Endodermal cell (in vitro differentiated cells): ENCODE measurements at regions not wholly inside any gene's neighbourhood (a gene's known extent, or its start where the extent isn't known, plus 50 kb on each side); places are given as distances from the start of the nearest gene placed in this dataset.

Experiments
- DNase-seq: peaks from one replicate; pipeline ENCODE4 v3.0.0-alpha.2; 2017
- H3K27ac ChIP-seq: 2 replicates; pipeline ENCODE4 v1.5.1; 2013; ENCODE audit warnings: mild to moderate bottlenecking, low read depth, low read length, moderate library complexity
- H3K27me3 ChIP-seq: 2 replicates; pipeline ENCODE4 v1.6.1; 2013; ENCODE audit warnings: mild to moderate bottlenecking, low read length, moderate library complexity; ENCODE audit not compliant: insufficient read depth, control insufficient read depth, poor library complexity, severe bottlenecking
- H3K36me3 ChIP-seq: 2 replicates; pipeline ENCODE4 v1.7.0; 2013; ENCODE audit warnings: mild to moderate bottlenecking, low read length, moderate library complexity; ENCODE audit not compliant: control insufficient read depth, insufficient read depth
- H3K4me1 ChIP-seq: one replicate; pipeline ENCODE4 v1.7.0; 2013; ENCODE audit warnings: low read length; ENCODE audit not compliant: control insufficient read depth, insufficient read depth
- H3K4me3 ChIP-seq: 2 replicates; pipeline ENCODE4 v1.5.1; 2013; ENCODE audit warnings: mild to moderate bottlenecking, low read length, moderate library complexity
- H3K9ac ChIP-seq: 2 replicates; pipeline ENCODE4 v1.6.1; 2013; ENCODE audit warnings: mild to moderate bottlenecking, low read length, moderate library complexity; ENCODE audit not compliant: poor library complexity, severe bottlenecking; ENCODE audit errors: extremely low read depth
- H3K9me3 ChIP-seq: 2 replicates; pipeline ENCODE4 v1.6.1; 2013; ENCODE audit warnings: mild to moderate bottlenecking, low read length, moderate library complexity; ENCODE audit not compliant: control insufficient read depth
- H3K27ac Mint-ChIP-seq: 2 replicates; pipeline ENCODE4 v1.8.0; 2020; ENCODE audit warnings: mixed read lengths
- H3K27me3 Mint-ChIP-seq: 2 replicates; pipeline ENCODE4 v1.8.0; 2021; ENCODE audit warnings: mild to moderate bottlenecking, mixed read lengths; ENCODE audit not compliant: insufficient read depth
- H3K36me3 Mint-ChIP-seq: 2 replicates; pipeline ENCODE4 v1.8.0; 2020; ENCODE audit warnings: low read depth, mixed read lengths
- H3K4me1 Mint-ChIP-seq: 2 replicates; pipeline ENCODE4 v1.8.0; 2020; ENCODE audit warnings: mixed read lengths
- H3K4me3 Mint-ChIP-seq: 2 replicates; pipeline ENCODE4 v1.8.0; 2020; ENCODE audit warnings: mild to moderate bottlenecking, moderate library complexity, mixed read lengths
- H3K9me3 Mint-ChIP-seq: 2 replicates; pipeline ENCODE4 v1.8.0; 2020; ENCODE audit warnings: mild to moderate bottlenecking, mixed read lengths
- CTCF ChIP-seq: fragments of 200-600 bp; sonication (generic); conservative IDR thresholded peaks from 2 replicates; pipeline ENCODE4 v1.5.0; 2021; ENCODE audit warnings: antibody characterized with exemption, mild to moderate bottlenecking
- WGBS, 2 experiments: methylation state at CpG; one replicate each; pipeline versions ENCODE4 v1.1.5 to v1.1.7; 2013; ENCODE audit warnings: missing lambda C conversion rate in 2 of 2, mixed read lengths in 1 of 2; ENCODE audit not compliant: insufficient coverage in 1 of 2, insufficient read length in 1 of 2; 5-methylcytosine and 5-hydroxymethylcytosine counted together

- Histone ChIP-seq H3K4me3 (no peak overlapping the region), H3K9ac (no peak overlapping the region), H3K9me3 (peaks cover 45% of the 10 kb centered on the region), H3K4me1 (no peaks in the 10 kb centered on the region), H3K27me3 (no peaks in the 10 kb centered on the region), H3K27ac (no peak overlapping the region), H3K36me3 (no peaks in the 10 kb centered on the region)
- Mint-ChIP-seq H3K27me3 (no peaks in the 10 kb centered on the region), H3K36me3 (no peaks in the 10 kb centered on the region), H3K9me3 (peaks cover 32% of the 10 kb centered on the region), H3K27ac (no peak overlapping the region), H3K4me3 (no peak overlapping the region), H3K4me1 (peaks cover 5% of the 10 kb centered on the region)
- WGBS, 2 experiments = 95% methylated on average over 4 of the region's 4 CpGs
- no peak for DNase-seq
- TF ChIP-seq CTCF = no peak
These were observed 670.7 kb upstream of the ZNF804A start for GRCh38 chr2:183927406-183928325.

GRCh38 chr2:183935005-183935404, 663.3 kb upstream of the ZNF804A start:
- H3K9me3 ChIP-seq = peaks cover 7% of the 10 kb centered on the region
- WGBS, 2 experiments = 96 to 100% methylated on average over 3 of the region's 3 CpGs
- Mint-ChIP-seq H3K4me1 (no peaks in the 10 kb centered on the region), H3K9me3 (no peaks in the 10 kb centered on the region), H3K27ac (no peak overlapping the region), H3K36me3 (no peaks in the 10 kb centered on the region), H3K4me3 (no peak overlapping the region), H3K27me3 (no peaks in the 10 kb centered on the region)
- H3K4me1 ChIP-seq = no peaks in the 10 kb centered on the region
- no peak overlapping the region for H3K27ac ChIP-seq
- DNase-seq = no peak
- H3K9ac ChIP-seq = no peak overlapping the region
- no peak overlapping the region for H3K4me3 ChIP-seq
- H3K36me3 ChIP-seq = no peaks in the 10 kb centered on the region
- no peak for TF ChIP-seq CTCF
- H3K27me3 ChIP-seq = no peaks in the 10 kb centered on the region

GRCh38 chr2:183937220-183937619, 661.1 kb upstream of the ZNF804A start:
- H3K9me3 Mint-ChIP-seq = peaks cover 3% of the 10 kb centered on the region
- Histone ChIP-seq H3K4me3 (no peak overlapping the region), H3K27me3 (no peaks in the 10 kb centered on the region), H3K27ac (no peak overlapping the region), H3K9me3 (peaks cover 7% of the 10 kb centered on the region), H3K9ac (no peak overlapping the region), H3K36me3 (no peaks in the 10 kb centered on the region), H3K4me1 (no peaks in the 10 kb centered on the region)
- no peaks in the 10 kb centered on the region for H3K36me3 Mint-ChIP-seq
- no peaks in the 10 kb centered on the region for H3K4me1 Mint-ChIP-seq
- no peak overlapping the region for H3K27ac Mint-ChIP-seq
- no peak for TF ChIP-seq CTCF
- no peak overlapping the region for H3K4me3 Mint-ChIP-seq
- WGBS, 2 experiments = 90 to 100% methylated on average over 2 of the region's 2 CpGs
- no peaks in the 10 kb centered on the region for H3K27me3 Mint-ChIP-seq
- DNase-seq = no peak
